Gastrocnemius medialis (tissue), 4 donors: ENCODE measurements at regions not wholly inside any gene's neighbourhood (a gene's known extent, or its start where the extent isn't known, plus 50 kb on each side); places are given as distances from the start of the nearest gene placed in this dataset.

Experiments
- ATAC-seq, 2 donors: fragments of 150-250 bp; one replicate each; pipeline ENCODE4 v1.9.1; 2016
- DNase-seq, 2 donors: peaks; one replicate each; pipeline ENCODE4 v3.0.0-alpha.2; 2019
- H3K27ac ChIP-seq, 4 donors: fragments of 200-600 bp; sonication (generic); 1 replicate in 1 of 4; 2 replicates in 3 of 4; pipeline ENCODE4 v1.5.1; 2016 to 2018; ENCODE audit warnings: mild to moderate bottlenecking in 2 of 4, moderate library complexity in 1 of 4
- H3K27me3 ChIP-seq, 3 donors: fragments of 200-600 bp; sonication (generic) in 2 of 3; 1 replicate in 1 of 3; 2 replicates in 2 of 3; pipeline versions ENCODE4 v1.5.1 to v1.6.0; 2016 to 2019; ENCODE audit warnings: mild to moderate bottlenecking in 1 of 3, moderate library complexity in 1 of 3
- H3K36me3 ChIP-seq, 2 donors: fragments of 200-600 bp; sonication (generic) in 1 of 2; one replicate each; pipeline ENCODE4 v1.5.1; 2017 to 2018
- H3K4me1 ChIP-seq, 2 donors: fragments of 200-600 bp; sonication (generic) in 1 of 2; one replicate each; pipeline ENCODE4 v1.5.1; 2016 to 2017; ENCODE audit warnings: mild to moderate bottlenecking in 2 of 2
- H3K4me3 ChIP-seq, 4 donors: fragments of 200-600 bp; sonication (generic) in 3 of 4; 1 replicate in 1 of 4; 2 replicates in 3 of 4; pipeline ENCODE4 v1.5.1; 2016 to 2019; ENCODE audit warnings: mild to moderate bottlenecking in 2 of 4
- H3K9me3 ChIP-seq, 3 donors: fragments of 200-600 bp; sonication (generic) in 2 of 3; 1 replicate in 1 of 3; 2 replicates in 2 of 3; pipeline ENCODE4 v1.5.1; 2016 to 2019
- POLR2A ChIP-seq, 2 donors: fragments of 450-650 bp; IDR thresholded peaks; one replicate each; pipeline ENCODE4 v1.6.1; 2017; ENCODE audit warnings: antibody characterized with exemption in 2 of 2, mild to moderate bottlenecking in 2 of 2, moderate library complexity in 2 of 2
- in situ Hi-C, 4 donors: fragments of 200-750 bp; cut with MboI; loops; one replicate each; pipeline versions ENCODE4 v1.15.0 to v1.8.0; 2017; ENCODE audit warnings: low sequenced_read_pairs in 4 of 4
- intact Hi-C: fragments of 100-400 bp; cut with DNase I; formaldehyde crosslinking; loops from one replicate; pipeline ENCODE4 v1.15.1; 2023; ENCODE audit warnings: low total_unique reads
- TF ChIP-seq, protein P1 (sequence below), 5 experiments: fragments of 450-650 bp in 3 of 5; fragments of 200-600 bp in 2 of 5; sonication (generic) in 2 of 5; IDR thresholded peaks in 4 of 5; conservative IDR thresholded peaks in 1 of 5; 1 replicate in 4 of 5; 2 replicates in 1 of 5; pipeline ENCODE4 v1.5.1; 2016 to 2019; ENCODE audit warnings: antibody characterized with exemption in 5 of 5, mild to moderate bottlenecking in 3 of 5, moderate library complexity in 3 of 5

DNA sequence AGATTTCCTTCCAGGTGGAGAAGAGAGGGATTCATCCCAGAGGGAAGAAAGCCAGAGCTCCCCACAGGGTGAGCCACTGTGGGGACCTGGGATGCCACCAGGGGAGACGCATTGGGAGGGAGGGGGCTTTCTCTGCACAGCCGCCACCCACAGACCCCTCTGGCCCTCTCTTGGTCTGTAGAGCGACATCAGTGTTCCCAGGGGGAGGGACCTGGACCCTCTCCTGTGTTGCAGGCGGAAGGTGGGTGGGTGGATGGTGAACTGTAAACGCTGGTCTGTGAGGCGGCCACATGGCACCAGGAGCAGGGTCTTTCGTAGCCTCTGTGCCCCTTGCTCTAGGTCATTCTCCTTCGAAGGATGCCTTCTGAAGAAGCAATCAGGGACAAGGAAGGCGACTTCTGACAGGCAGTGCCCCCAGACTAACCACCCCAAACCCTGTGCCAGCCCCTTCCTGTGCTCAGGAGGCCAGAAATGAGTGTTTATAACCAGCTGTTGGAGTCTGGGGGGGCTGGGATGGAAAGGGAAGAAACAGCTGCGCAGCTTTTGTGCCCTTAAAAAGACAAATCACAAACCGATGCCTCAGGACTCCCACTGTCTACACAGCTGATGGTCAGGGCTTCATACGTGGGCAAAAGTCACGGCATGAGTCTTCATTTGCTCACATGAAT is 121.4 kb upstream of the ZBTB40 start:
- no peak for DNase-seq
- H3K4me3 ChIP-seq = no peak overlapping the region
- no peak for TF ChIP-seq POLR2A (IDR thresholded peaks at IDR 0.05)
- TF ChIP-seq, protein P1, sequence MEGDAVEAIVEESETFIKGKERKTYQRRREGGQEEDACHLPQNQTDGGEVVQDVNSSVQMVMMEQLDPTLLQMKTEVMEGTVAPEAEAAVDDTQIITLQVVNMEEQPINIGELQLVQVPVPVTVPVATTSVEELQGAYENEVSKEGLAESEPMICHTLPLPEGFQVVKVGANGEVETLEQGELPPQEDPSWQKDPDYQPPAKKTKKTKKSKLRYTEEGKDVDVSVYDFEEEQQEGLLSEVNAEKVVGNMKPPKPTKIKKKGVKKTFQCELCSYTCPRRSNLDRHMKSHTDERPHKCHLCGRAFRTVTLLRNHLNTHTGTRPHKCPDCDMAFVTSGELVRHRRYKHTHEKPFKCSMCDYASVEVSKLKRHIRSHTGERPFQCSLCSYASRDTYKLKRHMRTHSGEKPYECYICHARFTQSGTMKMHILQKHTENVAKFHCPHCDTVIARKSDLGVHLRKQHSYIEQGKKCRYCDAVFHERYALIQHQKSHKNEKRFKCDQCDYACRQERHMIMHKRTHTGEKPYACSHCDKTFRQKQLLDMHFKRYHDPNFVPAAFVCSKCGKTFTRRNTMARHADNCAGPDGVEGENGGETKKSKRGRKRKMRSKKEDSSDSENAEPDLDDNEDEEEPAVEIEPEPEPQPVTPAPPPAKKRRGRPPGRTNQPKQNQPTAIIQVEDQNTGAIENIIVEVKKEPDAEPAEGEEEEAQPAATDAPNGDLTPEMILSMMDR (IDR thresholded peaks at IDR 0.05 in 4 of 5, conservative IDR thresholded peaks at IDR 0.05 in 1 of 5) = no peak
- ATAC-seq = no peak
- peaks cover 0 to 3% (median 0%) of the 10 kb centered on the region in 3 donors for H3K27me3 ChIP-seq
- in situ Hi-C loops = no loop called here
- no peaks in the 10 kb centered on the region for H3K4me1 ChIP-seq
- H3K27ac ChIP-seq = no peak overlapping the region
- no peaks in the 10 kb centered on the region for H3K9me3 ChIP-seq
- intact Hi-C loops = no loop called here
- H3K36me3 ChIP-seq = no peaks in the 10 kb centered on the region

DNA sequence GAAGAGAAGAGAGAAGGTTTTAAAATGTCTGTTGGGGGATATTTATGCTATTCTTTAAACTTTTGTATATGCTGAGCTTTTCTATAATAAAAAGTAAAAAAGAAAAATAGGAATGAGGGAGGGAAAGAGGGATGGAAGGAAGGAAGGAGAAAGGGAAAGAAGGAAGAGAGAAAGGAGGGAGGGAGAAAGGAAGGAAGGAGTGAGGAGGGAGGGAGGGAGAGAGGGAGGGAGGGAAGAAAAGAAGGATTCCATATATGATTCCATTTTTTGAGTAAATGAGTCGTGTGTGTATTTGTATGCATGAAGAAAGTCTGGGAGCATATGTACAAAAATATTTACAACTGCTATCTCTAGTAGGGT is 120.9 kb upstream of the ZBTB40 start:
- no peaks in the 10 kb centered on the region for H3K4me1 ChIP-seq
- H3K27ac ChIP-seq = no peak overlapping the region
- no peaks in the 10 kb centered on the region for H3K9me3 ChIP-seq
- in situ Hi-C loops (no loop called here), intact Hi-C loops (no loop called here)
- ATAC-seq (no peak), DNase-seq (no peak)
- no peak for TF ChIP-seq POLR2A (IDR thresholded peaks at IDR 0.05)
- TF ChIP-seq, protein P1 (IDR thresholded peaks at IDR 0.05 in 4 of 5, conservative IDR thresholded peaks at IDR 0.05 in 1 of 5) = no peak
- no peaks in the 10 kb centered on the region for H3K36me3 ChIP-seq
- no peak overlapping the region for H3K4me3 ChIP-seq
- H3K27me3 ChIP-seq = peaks cover 0 to 3% (median 0%) of the 10 kb centered on the region in 3 donors

DNA sequence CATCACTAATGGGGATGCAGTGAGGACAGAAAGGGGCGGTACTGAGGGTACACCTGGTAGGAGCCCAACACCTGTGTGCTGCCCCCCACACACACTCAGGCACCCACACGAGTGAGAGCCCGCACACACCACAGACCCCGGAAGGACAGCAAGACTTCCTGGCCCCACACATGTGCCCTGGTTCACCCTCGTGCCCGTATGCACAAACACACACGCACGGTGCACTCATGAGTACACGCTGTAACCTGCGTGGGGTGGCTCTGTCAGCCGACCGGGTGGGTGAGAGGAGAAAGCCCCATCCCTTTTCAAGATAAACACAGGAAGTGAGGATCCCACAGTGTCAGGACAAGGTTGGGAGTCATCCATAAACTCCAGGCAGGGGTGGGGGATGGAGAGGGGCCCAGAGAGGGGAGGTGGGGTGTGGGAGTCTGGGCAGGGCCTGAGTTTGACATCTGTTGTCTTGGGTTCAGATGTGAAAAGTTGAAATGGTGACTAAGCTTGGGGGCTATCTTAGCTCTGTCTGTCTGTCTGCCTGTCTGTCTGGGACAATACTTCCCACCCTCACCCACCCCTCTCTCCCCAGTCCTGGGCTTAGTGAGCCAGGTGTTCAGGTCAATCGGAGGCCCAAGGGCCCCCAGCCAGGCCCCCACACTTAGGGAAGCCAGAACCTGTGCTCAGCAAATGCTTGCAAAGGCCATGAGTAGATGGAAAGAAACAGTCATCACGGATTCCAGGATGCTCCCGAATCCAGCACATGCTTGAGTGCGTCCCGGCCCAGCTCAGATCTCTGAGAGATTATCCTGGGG is 119.8 kb upstream of the ZBTB40 start:
- H3K36me3 ChIP-seq = no peaks in the 10 kb centered on the region
- in situ Hi-C loops (no loop called here), intact Hi-C loops (no loop called here)
- no peak for ATAC-seq
- no peaks in the 10 kb centered on the region for H3K9me3 ChIP-seq
- H3K27ac ChIP-seq = no peak overlapping the region
- no peaks in the 10 kb centered on the region for H3K4me1 ChIP-seq
- no peak overlapping the region for H3K4me3 ChIP-seq
- DNase-seq = no peak
- H3K27me3 ChIP-seq = peaks cover 0 to 3% (median 0%) of the 10 kb centered on the region in 3 donors
- TF ChIP-seq, protein P1 (IDR thresholded peaks at IDR 0.05 in 4 of 5, conservative IDR thresholded peaks at IDR 0.05 in 1 of 5) = no peak
- TF ChIP-seq POLR2A (IDR thresholded peaks at IDR 0.05) = no peak

DNA sequence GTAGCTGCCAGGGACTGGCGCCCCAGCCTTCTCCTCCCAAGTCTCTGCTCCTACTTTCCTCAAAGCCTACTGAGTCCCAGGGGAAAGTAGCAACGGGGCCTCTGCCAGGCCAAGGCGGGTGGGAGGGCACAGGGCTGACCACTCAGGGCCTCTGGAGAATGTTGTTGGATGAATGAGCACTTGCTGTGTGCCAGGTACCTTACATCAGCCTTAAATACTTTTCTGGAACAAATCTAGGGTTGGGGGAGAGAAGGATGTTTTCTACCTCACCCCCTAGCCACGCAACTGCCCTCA is 119.3 kb upstream of the ZBTB40 start:
- no peak for ATAC-seq
- Histone ChIP-seq H3K36me3 (no peaks in the 10 kb centered on the region), H3K4me1 (no peaks in the 10 kb centered on the region), H3K9me3 (no peaks in the 10 kb centered on the region), H3K4me3 (no peak overlapping the region), H3K27ac (no peak overlapping the region), H3K27me3 (peaks cover 0 to 3% (median 0%) of the 10 kb centered on the region in 3 donors)
- DNase-seq = no peak
- in situ Hi-C loops (no loop called here), intact Hi-C loops (no loop called here)
- TF ChIP-seq, protein P1 (IDR thresholded peaks at IDR 0.05 in 4 of 5, conservative IDR thresholded peaks at IDR 0.05 in 1 of 5) = no peak
- TF ChIP-seq POLR2A (IDR thresholded peaks at IDR 0.05) = no peak
